B cell (primary cell): ENCODE measurements at regions not wholly inside any gene's neighbourhood (a gene's known extent, or its start where the extent isn't known, plus 50 kb on each side); places are given as distances from the start of the nearest gene placed in this dataset.

Experiments used
- ATAC-seq: fragments of 200-7000 bp; cut with Tn5 transposase; one replicate; pipeline ENCODE4 v1.10.0; 2021; ENCODE audit warnings: low read depth, mild to moderate bottlenecking, moderate number of reproducible peaks, moderate library complexity
- CTCF ChIA-PET: fragments of 350-600 bp; sonication (Branson Sonifier 250); formaldehyde crosslinking; loops from one replicate; lab custom pipeline; 2021; ENCODE audit warnings: antibody characterized with exemption, inconsistent platforms; lab: Charles Lee
- POLR2A ChIA-PET: fragments of 350-600 bp; sonication (Branson Sonifier 250); formaldehyde crosslinking; loops from one replicate; lab custom pipeline; 2021; ENCODE audit warnings: antibody characterized with exemption; lab: Charles Lee
- DNase-seq: peaks from one replicate; pipeline ENCODE4 v3.0.0; 2013
- H2AFZ ChIP-seq: 2 replicates; pipeline ENCODE4 v1.6.1; 2012; ENCODE audit warnings: mild to moderate bottlenecking, low read depth, low read length; ENCODE audit not compliant: insufficient read depth, poor library complexity, severe bottlenecking
- H3K27ac ChIP-seq, 2 donors: 1 replicate in 1 of 2; 2 replicates in 1 of 2; pipeline ENCODE4 v1.5.1; 2012 to 2013; ENCODE audit warnings: low read length in 2 of 2, mild to moderate bottlenecking in 2 of 2, moderate library complexity in 1 of 2
- H3K27me3 ChIP-seq, 4 experiments: fragments of 200-600 bp in 1 of 4; sonication (generic) in 1 of 4; replicated peaks in 1 of 4; 1 replicate in 2 of 4; 2 replicates in 2 of 4; pipeline versions ENCODE4 v1.6.1 to v1.7.0; 2013 to 2016; ENCODE audit warnings: low read length in 3 of 4, mild to moderate bottlenecking in 2 of 4, mixed read lengths in 1 of 4, moderate library complexity in 1 of 4; ENCODE audit not compliant: insufficient read depth in 4 of 4, control insufficient read depth in 3 of 4; ENCODE audit errors: control extremely low read depth in 1 of 4
- H3K36me3 ChIP-seq, 2 experiments: replicated peaks in 1 of 2; 1 replicate in 1 of 2; 2 replicates in 1 of 2; pipeline versions ENCODE4 v1.6.1 to v1.7.1; 2013; ENCODE audit warnings: low read length in 1 of 2; ENCODE audit not compliant: insufficient read depth in 2 of 2, control insufficient read depth in 1 of 2; ENCODE audit errors: control extremely low read depth in 1 of 2, extremely low read depth in 1 of 2
- H3K4me1 ChIP-seq, 2 donors: fragments of 200-600 bp in 1 of 2; sonication (generic) in 1 of 2; 1 replicate in 1 of 2; 2 replicates in 1 of 2; pipeline versions ENCODE4 v1.5.1 to v1.6.1; 2013 to 2017; ENCODE audit warnings: low read length in 2 of 2; ENCODE audit not compliant: control insufficient read depth in 2 of 2, insufficient read depth in 2 of 2
- H3K4me2 ChIP-seq: replicated peaks from 2 replicates; pipeline ENCODE3; 2012; ENCODE audit warnings: mild to moderate bottlenecking, low read depth, low read length; ENCODE audit not compliant: poor library complexity, severe bottlenecking
- H3K4me3 ChIP-seq, 5 experiments: fragments of 200-600 bp in 1 of 5; sonication (generic) in 1 of 5; 1 replicate in 3 of 5; 2 replicates in 2 of 5; pipeline versions ENCODE4 v1.5.1 to v1.7.0; 2011 to 2016; ENCODE audit warnings: low read length in 4 of 5, mild to moderate bottlenecking in 4 of 5, low read depth in 2 of 5, control low read depth in 1 of 5, moderate library complexity in 1 of 5; ENCODE audit not compliant: insufficient read depth in 1 of 5; ENCODE audit errors: control extremely low read depth in 1 of 5, extremely low read depth in 1 of 5
- H3K79me2 ChIP-seq: fragments of 200-600 bp; sonication (generic); one replicate; pipeline ENCODE4 v1.6.0; 2016; ENCODE audit warnings: low read length; ENCODE audit not compliant: control insufficient read depth, insufficient read depth
- H3K9ac ChIP-seq: fragments of 200-600 bp; sonication (generic); 2 replicates; pipeline ENCODE4 v1.6.1; 2017; ENCODE audit warnings: mild to moderate bottlenecking, low read length, moderate library complexity
- H3K9me3 ChIP-seq, 3 donors: one replicate each; pipeline versions ENCODE4 v1.6.1 to v1.7.1; 2013; ENCODE audit warnings: low read length in 2 of 3; ENCODE audit not compliant: control insufficient read depth in 2 of 3, insufficient read depth in 1 of 3; ENCODE audit errors: control extremely low read depth in 1 of 3
- H4K20me1 ChIP-seq: 2 replicates; pipeline ENCODE4 v1.6.0; 2012; ENCODE audit warnings: mild to moderate bottlenecking, low read length; ENCODE audit not compliant: insufficient read depth, control insufficient read depth, poor library complexity, severe bottlenecking
- H3K27ac Mint-ChIP-seq: one replicate; pipeline ENCODE4 v1.8.0; 2021; ENCODE audit warnings: mixed read lengths
- H3K27me3 Mint-ChIP-seq: one replicate; pipeline ENCODE4 v1.8.0; 2021; ENCODE audit warnings: mixed read lengths
- H3K4me1 Mint-ChIP-seq: one replicate; pipeline ENCODE4 v1.8.0; 2021; ENCODE audit warnings: mixed read lengths
- H3K4me3 Mint-ChIP-seq: one replicate; pipeline ENCODE4 v1.8.0; 2021; ENCODE audit warnings: mixed read lengths
- H3K9me3 Mint-ChIP-seq: one replicate; pipeline ENCODE4 v1.8.0; 2022; ENCODE audit warnings: mixed read lengths; ENCODE audit not compliant: insufficient read depth
- EZH2 ChIP-seq: IDR thresholded peaks from 2 replicates; pipeline ENCODE4 v1.6.1; 2012; ENCODE audit warnings: borderline replicate concordance, low read depth, mild to moderate bottlenecking, moderate library complexity, low read length; ENCODE audit not compliant: insufficient read depth, poor library complexity, severe bottlenecking
- WGBS: methylation state at CpG from one replicate; pipeline ENCODE4 v1.1.5; 2013; ENCODE audit warnings: missing lambda C conversion rate; ENCODE audit not compliant: insufficient coverage; 5-methylcytosine and 5-hydroxymethylcytosine counted together
- intact Hi-C: fragments of 100-400 bp; cut with micrococcal nuclease; formaldehyde crosslinking; loops from one replicate; pipeline ENCODE4 v1.10.0; 2022
- TF ChIP-seq, protein P1 (sequence below): fragments of 200-600 bp; IDR thresholded peaks from one replicate; pipeline ENCODE4 v1.8.0; 2022; ENCODE audit warnings: antibody characterized with exemption, mild to moderate bottlenecking

DNA sequence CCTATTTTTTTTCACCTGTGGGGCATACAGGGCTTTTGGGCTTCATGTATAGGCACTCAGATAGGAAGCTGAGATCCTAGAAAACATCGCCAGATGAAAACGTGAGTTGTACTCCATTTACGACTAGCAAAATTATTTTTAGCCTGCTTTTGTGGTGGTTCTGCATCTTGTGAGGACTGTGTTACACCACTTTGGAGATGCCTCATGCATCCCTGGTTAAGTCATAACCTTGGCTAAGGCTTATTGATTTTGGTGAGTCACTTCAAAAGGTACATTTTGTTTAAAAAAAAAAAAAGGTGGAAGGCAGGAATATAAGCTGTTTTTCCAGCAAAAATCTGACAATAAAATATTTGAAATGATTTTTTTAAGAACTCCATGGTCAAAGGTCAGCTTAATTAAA is 101.8 kb upstream of the OLFM3 start:
- CTCF ChIA-PET = no interaction called here
- no peak overlapping the region for H3K9ac ChIP-seq
- no peaks in the 10 kb centered on the region for H3K27me3 ChIP-seq
- no peak overlapping the region for H2AFZ ChIP-seq
- POLR2A ChIA-PET = no interaction called here
- H3K4me2 ChIP-seq = no peak overlapping the region
- H3K4me1 ChIP-seq = no peaks in the 10 kb centered on the region
- no peaks in the 10 kb centered on the region for H3K36me3 ChIP-seq
- H3K9me3 Mint-ChIP-seq = no peaks in the 10 kb centered on the region
- H3K9me3 ChIP-seq = no peaks in the 10 kb centered on the region
- H3K4me3 Mint-ChIP-seq = no peak overlapping the region
- H3K4me3 ChIP-seq = no peak overlapping the region
- TF ChIP-seq EZH2 = no peak
- TF ChIP-seq, protein P1, sequence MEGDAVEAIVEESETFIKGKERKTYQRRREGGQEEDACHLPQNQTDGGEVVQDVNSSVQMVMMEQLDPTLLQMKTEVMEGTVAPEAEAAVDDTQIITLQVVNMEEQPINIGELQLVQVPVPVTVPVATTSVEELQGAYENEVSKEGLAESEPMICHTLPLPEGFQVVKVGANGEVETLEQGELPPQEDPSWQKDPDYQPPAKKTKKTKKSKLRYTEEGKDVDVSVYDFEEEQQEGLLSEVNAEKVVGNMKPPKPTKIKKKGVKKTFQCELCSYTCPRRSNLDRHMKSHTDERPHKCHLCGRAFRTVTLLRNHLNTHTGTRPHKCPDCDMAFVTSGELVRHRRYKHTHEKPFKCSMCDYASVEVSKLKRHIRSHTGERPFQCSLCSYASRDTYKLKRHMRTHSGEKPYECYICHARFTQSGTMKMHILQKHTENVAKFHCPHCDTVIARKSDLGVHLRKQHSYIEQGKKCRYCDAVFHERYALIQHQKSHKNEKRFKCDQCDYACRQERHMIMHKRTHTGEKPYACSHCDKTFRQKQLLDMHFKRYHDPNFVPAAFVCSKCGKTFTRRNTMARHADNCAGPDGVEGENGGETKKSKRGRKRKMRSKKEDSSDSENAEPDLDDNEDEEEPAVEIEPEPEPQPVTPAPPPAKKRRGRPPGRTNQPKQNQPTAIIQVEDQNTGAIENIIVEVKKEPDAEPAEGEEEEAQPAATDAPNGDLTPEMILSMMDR = no peak
- H3K27me3 Mint-ChIP-seq = no peaks in the 10 kb centered on the region
- no peak overlapping the region for H3K27ac Mint-ChIP-seq
- no peak overlapping the region for H3K27ac ChIP-seq
- 93% methylated on average over 2 of the region's 3 CpGs for WGBS
- intact Hi-C loops = no loop called here
- DNase-seq (no peak), ATAC-seq (no peak)
- H3K4me1 Mint-ChIP-seq = no peaks in the 10 kb centered on the region
- no peaks in the 10 kb centered on the region for H3K79me2 ChIP-seq
- H4K20me1 ChIP-seq = no peaks in the 10 kb centered on the region

DNA sequence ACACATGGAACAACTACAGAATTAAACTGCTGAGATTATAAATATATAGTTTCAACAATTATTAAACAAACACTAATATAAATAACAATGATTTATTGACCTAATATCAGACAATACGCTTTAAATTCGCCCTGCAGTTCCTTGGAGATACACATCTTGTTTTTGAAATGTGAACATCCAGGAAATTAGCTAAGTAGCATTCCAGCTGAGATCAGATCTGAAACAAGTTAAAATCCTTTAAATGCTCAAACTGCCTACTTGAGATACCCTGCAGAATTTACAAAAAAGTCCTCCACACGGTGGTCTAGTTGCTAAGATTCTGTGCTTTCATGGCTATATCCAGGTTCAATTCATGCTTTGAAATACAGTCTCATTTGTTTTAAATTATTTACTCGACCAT is 101.4 kb upstream of the OLFM3 start:
- H3K27ac ChIP-seq = no peak overlapping the region
- Mint-ChIP-seq H3K27ac (no peak overlapping the region), H3K4me3 (no peak overlapping the region), H3K4me1 (no peaks in the 10 kb centered on the region), H3K27me3 (no peaks in the 10 kb centered on the region), H3K9me3 (no peaks in the 10 kb centered on the region)
- H3K9me3 ChIP-seq = no peaks in the 10 kb centered on the region
- TF ChIP-seq, protein P1 = no peak
- no peak for TF ChIP-seq EZH2
- DNase-seq (no peak), ATAC-seq (no peak)
- H3K4me3 ChIP-seq = no peak overlapping the region
- no peak overlapping the region for H3K9ac ChIP-seq
- 80% methylated on average over 1 of the region's 4 CpGs for WGBS
- H3K4me2 ChIP-seq = no peak overlapping the region
- H3K36me3 ChIP-seq = no peaks in the 10 kb centered on the region
- no peaks in the 10 kb centered on the region for H3K27me3 ChIP-seq
- H3K4me1 ChIP-seq = no peaks in the 10 kb centered on the region
- intact Hi-C loops = no loop called here
- ChIA-PET POLR2A (no interaction called here), CTCF (no interaction called here)
- no peaks in the 10 kb centered on the region for H3K79me2 ChIP-seq
- no peak overlapping the region for H2AFZ ChIP-seq
- H4K20me1 ChIP-seq = no peaks in the 10 kb centered on the region
